T follicular helper cell (primary cell): ENCODE measurements at regions not wholly inside any gene's neighbourhood (a gene's known extent, or its start where the extent isn't known, plus 50 kb on each side); places are given as distances from the start of the nearest gene placed in this dataset.
"Not testable (repeated sequence)": the region's sequence is repeated elsewhere in the genome, so short reads cannot be mapped to it uniquely, and the experiment has no call there.

Source experiments
- DNase-seq: peaks from one replicate; pipeline ENCODE4 v3.0.0-alpha.2; 2020; ENCODE audit warnings: low read depth

DNA sequence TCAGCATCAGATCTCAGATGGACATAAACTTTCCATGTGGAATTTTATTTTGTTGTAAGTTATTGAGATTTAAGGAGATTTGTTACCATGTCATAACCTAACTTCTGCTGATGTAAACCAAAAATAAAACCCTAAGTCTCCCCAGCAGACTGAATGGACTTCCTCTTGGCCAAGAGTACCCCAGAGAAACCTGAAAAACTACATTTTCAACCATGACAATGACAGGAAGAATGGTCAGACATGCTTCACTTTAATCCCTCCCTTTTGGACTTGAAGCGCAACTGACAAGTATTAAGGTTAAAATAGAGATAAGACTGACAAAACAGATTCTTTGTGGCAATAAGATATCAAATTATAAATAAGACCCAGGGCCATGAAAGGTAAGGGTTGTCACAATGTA lies 579.7 kb upstream of the RAG2 start:
- no peak for DNase-seq

GRCh38 chr11:37171451-37171850 lies 573.4 kb upstream of the RAG2 start:
- no peak for DNase-seq

DNA sequence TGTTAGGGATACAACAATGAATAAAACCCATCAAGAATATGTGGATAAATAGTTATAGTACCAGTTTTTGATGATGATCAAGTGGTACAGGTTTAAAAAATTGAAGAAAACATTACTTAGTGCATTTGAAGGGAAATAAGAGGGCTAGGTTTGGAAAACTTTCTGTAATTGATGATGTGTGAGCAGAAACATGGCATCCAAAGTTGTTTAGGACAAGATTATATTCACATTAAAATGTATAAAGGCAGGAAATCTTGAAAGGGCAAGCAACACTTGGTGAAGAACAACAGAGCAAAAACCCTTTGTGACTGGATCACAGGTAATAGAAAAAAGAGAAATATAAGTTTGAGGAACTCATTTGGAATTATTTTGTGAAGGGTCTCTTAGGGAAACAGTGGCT lies 572.3 kb upstream of the RAG2 start:
- no peak for DNase-seq

GRCh38 chr11:37145434-37145833 lies 547.4 kb upstream of the RAG2 start:
- not testable (repeated sequence) for DNase-seq

- no peak for DNase-seq
Measured at GRCh38 chr11:37142591-37142990, 544.6 kb upstream of the RAG2 start.

GRCh38 chr11:37141707-37142106 lies 543.7 kb upstream of the RAG2 start:
- no peak for DNase-seq

GRCh38 chr11:37135606-37136005 lies 537.6 kb upstream of the RAG2 start:
- not testable (repeated sequence) for DNase-seq

- no peak for DNase-seq
Measured at GRCh38 chr11:37134637-37135036, 536.6 kb upstream of the RAG2 start.

DNA sequence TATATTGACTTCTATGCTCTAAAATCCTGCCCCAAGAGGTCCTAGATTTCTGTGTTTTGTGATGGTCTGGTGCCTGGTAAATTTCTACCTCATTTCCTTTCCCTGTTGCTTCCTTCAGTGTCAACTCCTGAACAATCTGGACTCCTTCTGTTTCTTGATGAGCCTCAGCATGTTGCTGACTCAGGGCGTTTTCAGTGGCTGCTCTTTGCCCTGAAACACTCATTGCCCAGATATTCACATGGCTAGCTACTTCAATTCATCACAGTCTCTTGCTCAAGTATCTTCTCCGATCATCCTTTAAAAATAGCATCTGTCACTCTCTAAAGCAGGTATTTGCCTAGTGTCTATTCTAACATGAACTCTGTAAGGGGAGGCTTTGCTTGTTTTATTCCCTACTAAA lies 526.3 kb upstream of the RAG2 start:
- no peak for DNase-seq

DNA sequence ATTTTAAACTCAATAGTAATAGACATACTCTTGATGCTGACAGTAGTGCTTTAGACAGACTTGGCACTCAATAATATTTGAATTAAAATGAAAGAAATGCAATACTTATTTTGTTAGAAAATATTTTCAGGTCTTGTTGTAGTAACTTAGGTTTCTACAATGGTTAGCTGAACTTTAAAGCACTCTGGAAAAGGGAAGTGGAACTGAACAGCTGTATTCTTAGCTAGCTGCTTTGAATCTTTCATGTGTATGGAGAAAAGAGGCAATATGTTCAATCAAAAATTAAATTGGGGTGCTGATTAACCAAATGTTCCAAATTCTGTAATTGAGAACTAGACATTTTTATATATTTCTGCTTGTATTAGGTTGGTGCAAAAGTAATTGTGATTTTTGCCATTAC lies 517.9 kb upstream of the RAG2 start:
- no peak for DNase-seq

DNA sequence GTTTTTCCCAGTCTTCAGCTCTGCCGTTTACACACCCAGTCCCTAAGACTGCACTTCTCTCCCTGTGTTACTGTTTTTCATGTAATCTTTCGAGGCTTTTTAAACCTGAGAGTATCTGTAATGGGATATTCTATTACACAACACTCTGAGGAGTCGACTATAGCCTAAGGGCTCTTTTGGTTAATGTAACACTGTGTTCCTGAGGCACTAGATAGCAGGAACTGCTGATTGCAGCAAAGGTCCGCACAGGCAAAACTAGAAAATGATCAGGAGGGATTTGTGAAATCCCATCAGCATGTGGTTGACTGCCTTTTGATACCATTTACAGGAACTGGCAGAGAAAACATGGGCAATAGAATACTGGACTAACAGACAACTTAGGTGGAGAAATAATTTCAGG lies 512.3 kb upstream of the RAG2 start:
- no peak for DNase-seq

GRCh38 chr11:37109286-37109585 lies 511.2 kb upstream of the RAG2 start:
- no peak for DNase-seq

- DNase-seq: no peak
Measured at GRCh38 chr11:37108436-37109285, 510.6 kb upstream of the RAG2 start.

- no peak for DNase-seq
Measured at GRCh38 chr11:37107831-37108230, 509.8 kb upstream of the RAG2 start.

DNA sequence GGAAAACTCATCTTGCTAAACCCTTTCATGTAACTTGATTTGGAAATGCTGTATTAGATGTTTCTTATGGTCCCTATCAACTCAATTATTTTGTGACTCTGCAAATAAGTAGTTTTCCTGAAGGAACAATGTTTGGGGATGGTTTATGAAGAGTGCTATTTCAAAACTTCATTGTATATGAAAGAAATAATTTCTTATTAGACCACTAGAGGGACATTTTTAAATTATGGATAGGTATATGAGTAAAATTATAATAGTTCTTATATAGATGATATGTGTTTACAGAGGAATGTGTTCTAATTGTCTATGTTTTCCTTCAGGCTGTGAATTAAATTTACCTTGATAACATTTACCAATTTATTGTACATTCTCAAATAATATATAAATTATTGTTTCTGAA lies 509.4 kb upstream of the RAG2 start:
- no peak for DNase-seq

GRCh38 chr11:37105427-37105826 lies 507.4 kb upstream of the RAG2 start:
- no peak for DNase-seq

DNA sequence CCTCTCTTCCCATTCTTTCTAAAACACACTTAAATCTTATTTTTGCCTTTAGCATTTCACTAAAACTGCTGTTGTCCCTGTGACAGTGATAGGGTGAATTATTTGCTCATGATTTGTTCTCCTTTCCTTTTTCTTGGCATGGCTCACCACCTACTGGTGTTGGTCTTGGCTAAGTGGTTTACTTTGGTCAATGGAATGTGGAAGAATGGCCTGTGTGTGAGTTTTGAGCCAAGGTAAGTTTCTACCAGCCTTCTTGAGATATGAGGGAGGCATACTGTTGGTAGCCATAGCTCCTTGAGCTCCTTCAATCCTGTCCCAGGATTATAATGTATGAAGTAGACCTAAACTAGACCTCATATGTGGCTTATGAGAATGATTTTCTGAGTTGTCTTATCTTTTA lies 506.3 kb upstream of the RAG2 start:
- no peak for DNase-seq

- DNase-seq: no peak
Measured at GRCh38 chr11:37100008-37100407, 502.0 kb upstream of the RAG2 start.

DNA sequence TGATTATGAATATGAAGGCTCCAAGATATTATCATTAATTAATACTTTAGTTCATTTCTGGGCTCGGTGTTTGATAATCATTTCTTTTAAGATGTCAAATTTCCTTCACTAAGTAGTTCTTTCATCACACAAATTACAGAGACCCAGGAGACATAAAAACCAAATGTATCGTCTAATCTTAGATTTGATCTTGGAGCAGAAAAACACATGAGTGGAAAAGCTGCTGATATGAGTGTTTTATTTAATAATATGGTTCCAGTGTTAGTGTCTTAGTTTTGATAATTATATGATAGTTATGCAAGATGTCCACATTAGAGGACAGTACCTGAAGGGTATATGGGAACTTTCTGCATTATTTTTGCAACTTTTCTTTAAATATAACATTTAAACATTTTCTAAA lies 494.5 kb upstream of the RAG2 start:
- DNase-seq: no peak

DNA sequence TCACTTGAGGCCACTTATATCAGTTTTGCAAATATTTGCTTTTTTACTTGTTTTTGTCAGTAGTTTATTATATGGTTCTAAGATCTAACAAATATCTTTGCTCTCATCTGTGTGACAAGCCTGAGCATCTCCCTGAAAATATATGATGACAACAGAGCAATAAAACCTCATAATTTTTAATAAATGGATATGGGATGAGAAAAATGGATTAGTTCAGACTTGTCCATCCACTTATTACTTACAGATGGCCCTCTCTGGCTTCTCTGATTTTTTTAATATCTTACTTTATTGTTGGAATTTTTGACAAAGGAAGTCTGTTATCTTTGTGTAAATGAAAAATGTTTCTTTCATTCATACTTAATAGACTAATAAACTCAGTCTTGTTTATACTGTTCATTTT lies 491.4 kb upstream of the RAG2 start:
- no peak for DNase-seq

GRCh38 chr11:37088573-37088910 lies 490.5 kb upstream of the RAG2 start:
- no peak for DNase-seq

DNA sequence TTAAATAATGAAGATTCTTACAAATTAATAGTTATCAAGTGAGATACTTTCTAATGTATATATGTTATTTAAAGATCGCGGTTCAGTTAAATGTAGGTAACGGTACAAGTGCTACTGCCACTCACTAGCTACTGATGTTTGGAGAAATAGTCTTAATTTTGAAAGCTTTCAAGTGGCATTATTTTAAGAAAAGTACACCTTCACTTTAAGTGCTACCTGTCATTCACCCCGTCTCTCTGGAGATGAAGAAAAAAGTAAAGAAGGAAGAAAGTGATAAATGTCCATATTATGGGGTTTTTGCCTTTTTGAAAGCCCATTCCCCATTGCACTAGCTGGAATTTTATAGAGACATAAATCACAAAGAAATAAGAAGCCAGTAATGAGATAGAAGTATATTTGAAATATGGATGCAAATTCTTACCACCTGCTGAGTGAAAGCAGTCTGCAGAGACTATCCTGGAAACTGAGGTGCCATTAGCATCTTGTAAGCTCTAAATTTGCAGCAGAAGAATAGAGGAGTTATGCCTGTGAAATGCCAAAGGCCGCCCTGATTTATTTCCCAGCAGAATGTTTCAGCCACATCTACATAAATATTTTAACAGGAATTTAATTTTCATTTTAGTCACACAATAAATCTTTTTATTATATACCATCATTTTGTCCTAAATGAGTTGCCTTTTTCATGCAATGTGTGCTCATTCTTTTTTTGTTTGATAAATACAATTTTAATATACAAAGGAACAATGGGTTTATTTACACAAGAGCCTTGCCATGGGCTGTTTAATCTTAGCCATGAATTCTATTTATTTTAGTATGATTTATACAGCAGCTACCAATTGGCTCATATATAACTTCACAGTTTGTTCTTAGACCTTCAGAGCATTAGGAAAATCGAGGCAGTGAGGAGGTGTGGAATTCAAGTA lies 489.9 kb upstream of the RAG2 start:
- DNase-seq: no peak

DNA sequence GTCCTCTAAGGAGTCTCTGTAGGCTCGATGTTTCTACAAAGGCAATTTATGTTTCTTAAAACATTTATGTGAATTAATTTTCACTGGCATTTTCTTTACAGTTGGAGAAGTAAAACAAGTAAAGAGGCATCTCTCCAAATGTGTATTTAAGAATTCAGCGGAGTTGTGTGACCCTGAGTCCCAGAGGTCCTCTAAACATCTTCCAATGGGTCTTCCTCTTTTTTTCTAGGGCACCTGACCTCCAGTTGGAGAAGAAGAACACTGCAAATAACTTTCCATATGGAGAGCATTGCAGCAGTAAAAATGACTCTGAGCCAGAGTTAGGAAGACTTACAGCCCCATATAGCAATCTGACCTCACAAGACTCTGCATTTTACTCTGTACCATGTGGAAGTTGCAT lies 480.5 kb upstream of the RAG2 start:
- no peak for DNase-seq
